ENCODE measurements at regions not wholly inside any gene's neighbourhood (a gene's known extent, or its start where the extent isn't known, plus 50 kb on each side); places are given as distances from the start of the nearest gene placed in this dataset.

GRCh38 chr4:143285696-143286437 is 50.8 kb upstream of the GAB1 start:
- Histone ChIP-seq H3K27ac (ENCODE audit: low read depth in 2 of 2, low read length in 1 of 2) (peak overlapping the region; percentile 84 to 93), H2AFZ (ENCODE audit: low read depth) (peak overlapping the region; percentile 82; the same call in 1 of the 2 replicates), H3K9ac (no peak overlapping the region), H3K27me3 (ENCODE audit: insufficient read depth) (no peaks in the 10 kb centered on the region), H4K20me1 (ENCODE audit: insufficient read depth) (no peaks in the 10 kb centered on the region), H3F3A (replicated peaks; ENCODE audit: insufficient read depth) (peaks cover 17% of the 10 kb centered on the region), H3K79me2 (ENCODE audit: insufficient read depth) (no peaks in the 10 kb centered on the region), H3K9me2 (no peaks in the 10 kb centered on the region), H3K4me1 (ENCODE audit: control insufficient read depth in 1 of 2, insufficient read depth in 2 of 2, low read depth in 1 of 2, low read length in 1 of 2) (peaks cover 6 to 21% of the 10 kb centered on the region in 2 experiments), H3K4me3 (ENCODE audit: low read depth in 2 of 2, low read length in 1 of 2) (no peak overlapping the region), H3K36me3 (replicated peaks in 1 of 2; ENCODE audit: control insufficient read depth in 1 of 2, insufficient read depth in 2 of 2, low read length in 1 of 2) (no peaks in the 10 kb centered on the region), H3K4me2 (peak overlapping the region; percentile 60; the same call in 1 of the 2 replicates), H3K9me3 (no peaks in the 10 kb centered on the region)
- WGBS (ENCODE audit: low lambda C conversion rate) = 62% methylated on average over 2 of the region's 2 CpGs
- CTCF ChIA-PET = no interaction called here
- TF ChIP-seq GATA2 (CRISPR knock-in tag; IDR thresholded peaks at IDR 0.05) (no peak), NFIC (IDR thresholded peaks at IDR 0.05; ENCODE audit: borderline replicate concordance) (no peak), YY1 (IDR thresholded peaks at IDR 0.05; ENCODE audit: low read depth) (no peak), NRF1 (IDR thresholded peaks at IDR 0.05; ENCODE audit: low read depth, low read length) (no peak), RFX5 (IDR thresholded peaks at IDR 0.05; ENCODE audit: low read length) (no peak), POLR2AphosphoS5 (IDR thresholded peaks at IDR 0.05; ENCODE audit: low read depth, low read length) (no peak), FOSL2 (IDR thresholded peaks at IDR 0.05; ENCODE audit: borderline replicate concordance, low read depth) (no peak), SMC3 (IDR thresholded peaks at IDR 0.05; ENCODE audit: low read depth, low read length) (no peak), EZH2phosphoT487 (IDR thresholded peaks at IDR 0.05; ENCODE audit: borderline replicate concordance, low read depth) (no peak), FOXJ3 (CRISPR knock-in tag; IDR thresholded peaks at IDR 0.05) (no peak), TAF1 (IDR thresholded peaks at IDR 0.05; ENCODE audit: borderline replicate concordance, low read depth, low read length) (no peak), FOXM1 (IDR thresholded peaks at IDR 0.05; ENCODE audit: low read depth) (no peak), MEF2A (IDR thresholded peaks at IDR 0.05; ENCODE audit: borderline replicate concordance, low read depth) (no peak), CHD2 (IDR thresholded peaks at IDR 0.05; ENCODE audit: low read length, partially characterized antibody) (no peak), RAD21 (IDR thresholded peaks at IDR 0.05; ENCODE audit: low read length) (no peak), TEAD4 (IDR thresholded peaks at IDR 0.05; ENCODE audit: borderline replicate concordance, insufficient read depth) (no peak), MXI1 (IDR thresholded peaks at IDR 0.05; ENCODE audit: low read depth, low read length) (no peak)
- TF ChIP-seq, protein P1, sequence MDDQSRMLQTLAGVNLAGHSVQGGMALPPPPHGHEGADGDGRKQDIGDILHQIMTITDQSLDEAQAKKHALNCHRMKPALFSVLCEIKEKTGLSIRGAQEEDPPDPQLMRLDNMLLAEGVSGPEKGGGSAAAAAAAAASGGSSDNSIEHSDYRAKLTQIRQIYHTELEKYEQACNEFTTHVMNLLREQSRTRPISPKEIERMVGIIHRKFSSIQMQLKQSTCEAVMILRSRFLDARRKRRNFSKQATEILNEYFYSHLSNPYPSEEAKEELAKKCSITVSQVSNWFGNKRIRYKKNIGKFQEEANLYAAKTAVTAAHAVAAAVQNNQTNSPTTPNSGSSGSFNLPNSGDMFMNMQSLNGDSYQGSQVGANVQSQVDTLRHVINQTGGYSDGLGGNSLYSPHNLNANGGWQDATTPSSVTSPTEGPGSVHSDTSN (IDR thresholded peaks at IDR 0.05) = no peak
- POLR2A ChIA-PET = no interaction called here
- no peak for DNase-seq

All from SK-N-SH (cell line).